ENCODE measurements at regions not wholly inside any gene's neighbourhood (a gene's known extent, or its start where the extent isn't known, plus 50 kb on each side); places are given as distances from the start of the nearest gene placed in this dataset.

DNA sequence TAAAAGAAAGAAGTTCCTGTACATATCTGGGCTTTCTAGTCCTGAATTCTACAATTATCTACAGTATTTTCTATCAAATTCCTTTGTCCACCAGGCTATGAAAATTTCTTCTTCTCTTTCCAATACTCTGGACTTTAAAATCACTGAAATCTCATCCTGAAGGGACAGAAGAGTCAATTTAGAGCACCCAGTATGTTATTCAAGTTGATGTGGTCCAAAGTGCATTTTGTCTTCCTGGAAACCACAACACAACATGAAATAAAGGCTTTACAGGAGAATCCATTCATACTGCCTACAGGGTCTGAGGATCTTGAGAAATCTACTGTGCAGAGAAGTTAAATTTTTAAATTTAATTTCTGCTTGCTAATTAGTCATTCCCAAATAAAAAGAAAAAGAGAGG lies 94.9 kb upstream of the ADGRF1 start:
- ATAC-seq (no peak), DNase-seq (ENCODE audit: extremely low read depth in 1 of 4, low spot score in 3 of 4) (no peak), FAIRE-seq (no peak)
- H2AFZ ChIP-seq (ENCODE audit: low read depth, low read length) = no peak overlapping the region
- no peaks in the 10 kb centered on the region for H4K20me1 ChIP-seq (replicated peaks; ENCODE audit: control insufficient read depth, insufficient read depth, low read length)
- ChIA-PET POLR2A (interaction anchor here (1.2 kb wide), 1 partner anchor 10 kb away, joined by 5 read pairs; no protein-coding TSS in a partner anchor), CTCF (ENCODE audit: low intra/inter-chr PET ratio) (no interaction called here)
- H3K9me3 ChIP-seq (replicated peaks; ENCODE audit: control insufficient read depth, insufficient read depth, low read depth, low read length) = no peaks in the 10 kb centered on the region
- no peaks in the 10 kb centered on the region for H3K79me2 ChIP-seq (ENCODE audit: control insufficient read depth, insufficient read depth, low read length)
- TF ChIP-seq CLOCK (CRISPR knock-in tag; IDR thresholded peaks at IDR 0.05; ENCODE audit: borderline replicate concordance) = no peak
- TF ChIP-seq, protein P1, sequence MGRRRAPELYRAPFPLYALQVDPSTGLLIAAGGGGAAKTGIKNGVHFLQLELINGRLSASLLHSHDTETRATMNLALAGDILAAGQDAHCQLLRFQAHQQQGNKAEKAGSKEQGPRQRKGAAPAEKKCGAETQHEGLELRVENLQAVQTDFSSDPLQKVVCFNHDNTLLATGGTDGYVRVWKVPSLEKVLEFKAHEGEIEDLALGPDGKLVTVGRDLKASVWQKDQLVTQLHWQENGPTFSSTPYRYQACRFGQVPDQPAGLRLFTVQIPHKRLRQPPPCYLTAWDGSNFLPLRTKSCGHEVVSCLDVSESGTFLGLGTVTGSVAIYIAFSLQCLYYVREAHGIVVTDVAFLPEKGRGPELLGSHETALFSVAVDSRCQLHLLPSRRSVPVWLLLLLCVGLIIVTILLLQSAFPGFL (CRISPR knock-in tag; IDR thresholded peaks at IDR 0.05) = no peak
- no peak for TF ChIP-seq ZNF24 (IDR thresholded peaks at IDR 0.05)
- TF ChIP-seq ZNF551 (CRISPR knock-in tag; IDR thresholded peaks at IDR 0.05) = no peak
- no peak for TF ChIP-seq DNMT1 (IDR thresholded peaks at IDR 0.05)
- TF ChIP-seq MCM5 (IDR thresholded peaks at IDR 0.05; ENCODE audit: low read depth) = no peak
- no peak overlapping the region for H3K4me3 ChIP-seq
- no peaks in the 10 kb centered on the region for H3K27me3 ChIP-seq (ENCODE audit: control insufficient read depth in 2 of 2, insufficient read depth in 2 of 2, low read length in 2 of 2)
- peaks cover 17 to 42% of the 10 kb centered on the region in 2 experiments for H3K4me1 ChIP-seq (replicated peaks in 1 of 2; ENCODE audit: control insufficient read depth in 2 of 2, insufficient read depth in 2 of 2, low read length in 2 of 2)
- H3K27ac ChIP-seq (ENCODE audit: extremely low read depth, low read depth, low read length) = no peak overlapping the region
- in situ Hi-C loops (cut with MboI) = no loop called here
- no peak overlapping the region for H3K4me2 ChIP-seq (ENCODE audit: insufficient read depth, low read length)
- H3K36me3 ChIP-seq (ENCODE audit: control insufficient read depth, insufficient read depth, low read length) = no peaks in the 10 kb centered on the region
- intact Hi-C loops (cut with micrococcal nuclease) = no loop called here
- no peak overlapping the region for H3K9ac ChIP-seq (ENCODE audit: insufficient read depth in 1 of 2, low read depth in 2 of 2, low read length in 2 of 2)
- no TSS peak for BruUV-seq (replicated peaks)
- no peaks in the 10 kb centered on the region for H3K9me1 ChIP-seq (ENCODE audit: control insufficient read depth, insufficient read depth, low read length)
